GM18511 (cell line): ENCODE measurements at regions not wholly inside any gene's neighbourhood (a gene's known extent, or its start where the extent isn't known, plus 50 kb on each side); places are given as distances from the start of the nearest gene placed in this dataset.

Experiments
- ATAC-seq: cut with Tn5 transposase; IDR thresholded peaks from one replicate; pipeline ENCODE4 v1.9.1; 2021; ENCODE audit warnings: mild to moderate bottlenecking, moderate library complexity; ENCODE audit not compliant: unreplicated experiment

- no peak for ATAC-seq
Observed at GRCh38 chr7:36029853-36030515, 123.1 kb upstream of the EEPD1 start.

GRCh38 chr7:36032361-36032818, 120.7 kb upstream of the EEPD1 start:
- ATAC-seq: no peak

- ATAC-seq: no peak
Observed at GRCh38 chr7:36034020-36034419, 119.0 kb upstream of the EEPD1 start.

- ATAC-seq: no peak
Observed at GRCh38 chr7:36035186-36035585, 117.9 kb upstream of the EEPD1 start.

- ATAC-seq: no peak
Observed at GRCh38 chr7:36036590-36036989, 116.5 kb upstream of the EEPD1 start.

- ATAC-seq: no peak
Observed at GRCh38 chr7:36037121-36037662, 115.9 kb upstream of the EEPD1 start.

- no peak for ATAC-seq
Observed at GRCh38 chr7:36038063-36038721, 114.9 kb upstream of the EEPD1 start.

GRCh38 chr7:36039243-36039642, 113.8 kb upstream of the EEPD1 start:
- no peak for ATAC-seq

GRCh38 chr7:36039671-36040070, 113.4 kb upstream of the EEPD1 start:
- ATAC-seq: no peak

- no peak for ATAC-seq
Observed at GRCh38 chr7:36040679-36041078, 112.4 kb upstream of the EEPD1 start.

- ATAC-seq: no peak
Observed at GRCh38 chr7:36044101-36044892, 108.8 kb upstream of the EEPD1 start.

- ATAC-seq: no peak
Observed at GRCh38 chr7:36045326-36045725, 107.7 kb upstream of the EEPD1 start.

- no peak for ATAC-seq
Observed at GRCh38 chr7:36045830-36046341, 107.2 kb upstream of the EEPD1 start.

GRCh38 chr7:36047091-36047658, 105.9 kb upstream of the EEPD1 start:
- ATAC-seq: no peak

GRCh38 chr7:36048141-36048901, 104.7 kb upstream of the EEPD1 start:
- ATAC-seq: no peak

GRCh38 chr7:36048902-36049240, 104.2 kb upstream of the EEPD1 start:
- ATAC-seq: no peak

GRCh38 chr7:36051501-36051900, 101.6 kb upstream of the EEPD1 start:
- ATAC-seq: no peak

- no peak for ATAC-seq
Observed at GRCh38 chr7:36053589-36053988, 99.5 kb upstream of the EEPD1 start.

GRCh38 chr7:36054637-36055036, 98.4 kb upstream of the EEPD1 start:
- no peak for ATAC-seq

- ATAC-seq: no peak
Observed at GRCh38 chr7:36055207-36055606, 97.8 kb upstream of the EEPD1 start.
